Fibroblast of lung (primary cell): ENCODE measurements at regions not wholly inside any gene's neighbourhood (a gene's known extent, or its start where the extent isn't known, plus 50 kb on each side); places are given as distances from the start of the nearest gene placed in this dataset.
"Not testable (repeated sequence)": the region's sequence is repeated elsewhere in the genome, so short reads cannot be mapped to it uniquely, and the experiment has no call there.

Experiments
- DNase-seq, 2 donors: peaks; one replicate each; pipeline versions ENCODE4 v3.0.0 to v3.0.0-alpha.2; 2010; ENCODE audit warnings: low read depth in 2 of 2
- H2AFZ ChIP-seq: 2 replicates; pipeline ENCODE4 v1.5.1; 2012; ENCODE audit warnings: low read length, control low read depth, inconsistent platforms
- H3K27ac ChIP-seq: 2 replicates; pipeline ENCODE4 v1.5.1; 2011; ENCODE audit warnings: low read length, control low read depth; ENCODE audit not compliant: insufficient read depth
- H3K27me3 ChIP-seq: 2 replicates; pipeline ENCODE4 v1.5.1; 2011; ENCODE audit warnings: mild to moderate bottlenecking, low read length; ENCODE audit not compliant: control insufficient read depth, insufficient read depth
- H3K36me3 ChIP-seq: 2 replicates; pipeline ENCODE4 v1.5.1; 2011; ENCODE audit warnings: low read length; ENCODE audit not compliant: control insufficient read depth, insufficient read depth
- H3K4me1 ChIP-seq: 2 replicates; pipeline ENCODE4 v1.5.1; 2011; ENCODE audit warnings: low read length; ENCODE audit not compliant: control insufficient read depth, insufficient read depth; ENCODE audit errors: extremely low read depth
- H3K4me2 ChIP-seq: 2 replicates; pipeline ENCODE4 v1.5.1; 2011; ENCODE audit warnings: low read length, control low read depth; ENCODE audit not compliant: insufficient read depth; ENCODE audit errors: extremely low read depth
- H3K4me3 ChIP-seq, 4 experiments: fragments of 200-600 bp in 1 of 4; sonication (generic) in 1 of 4; replicated peaks in 1 of 4; 2 replicates each; pipeline ENCODE4 v1.5.1; 2011 to 2016; ENCODE audit warnings: low read length in 4 of 4, low read depth in 3 of 4, mild to moderate bottlenecking in 3 of 4, control low read depth in 2 of 4, inconsistent platforms in 1 of 4, mixed read lengths in 1 of 4; ENCODE audit not compliant: insufficient read depth in 1 of 4; ENCODE audit errors: control extremely low read depth in 1 of 4
- H3K79me2 ChIP-seq: 2 replicates; pipeline ENCODE4 v1.5.1; 2012; ENCODE audit warnings: mild to moderate bottlenecking, low read length, inconsistent platforms; ENCODE audit not compliant: control insufficient read depth, insufficient read depth
- H3K9ac ChIP-seq: 2 replicates; pipeline ENCODE4 v1.5.1; 2011; ENCODE audit warnings: mild to moderate bottlenecking, low read length, control low read depth; ENCODE audit not compliant: insufficient read depth
- H3K9me3 ChIP-seq: 2 replicates; pipeline ENCODE4 v1.5.1; 2012; ENCODE audit warnings: low read depth, low read length; ENCODE audit not compliant: control insufficient read depth, insufficient read depth
- H4K20me1 ChIP-seq: 2 replicates; pipeline ENCODE4 v1.5.1; 2011; ENCODE audit warnings: low read length; ENCODE audit not compliant: control insufficient read depth, insufficient read depth; ENCODE audit errors: extremely low read depth
- EZH2 ChIP-seq: IDR thresholded peaks from 2 replicates; pipeline ENCODE4 v1.5.1; 2012; ENCODE audit warnings: low read length, control low read depth, mild to moderate bottlenecking; ENCODE audit errors: missing control alignments
- TF ChIP-seq, protein P1 (sequence below), 2 donors: IDR thresholded peaks in 1 of 2; conservative IDR thresholded peaks in 1 of 2; 1 replicate in 1 of 2; 2 replicates in 1 of 2; pipeline ENCODE4 v1.5.1; 2011 to 2012; ENCODE audit warnings: low read length in 2 of 2, control low read depth in 1 of 2, inconsistent platforms in 1 of 2, low read depth in 1 of 2, mild to moderate bottlenecking in 1 of 2

- Histone ChIP-seq H3K4me2 (no peak overlapping the region), H2AFZ (no peak overlapping the region), H3K27me3 (no peaks in the 10 kb centered on the region), H3K4me3 (no peak overlapping the region), H3K36me3 (no peaks in the 10 kb centered on the region), H3K27ac (no peak overlapping the region), H3K9me3 (no peaks in the 10 kb centered on the region), H4K20me1 (no peaks in the 10 kb centered on the region), H3K79me2 (no peaks in the 10 kb centered on the region), H3K4me1 (no peaks in the 10 kb centered on the region), H3K9ac (no peak overlapping the region)
- no peak for TF ChIP-seq EZH2
- DNase-seq: peak in 1 of 2 donors; percentile 24
Measured at GRCh38 chr5:102589661-102590060, 90.9 kb upstream of the SLCO6A1 start.

DNA sequence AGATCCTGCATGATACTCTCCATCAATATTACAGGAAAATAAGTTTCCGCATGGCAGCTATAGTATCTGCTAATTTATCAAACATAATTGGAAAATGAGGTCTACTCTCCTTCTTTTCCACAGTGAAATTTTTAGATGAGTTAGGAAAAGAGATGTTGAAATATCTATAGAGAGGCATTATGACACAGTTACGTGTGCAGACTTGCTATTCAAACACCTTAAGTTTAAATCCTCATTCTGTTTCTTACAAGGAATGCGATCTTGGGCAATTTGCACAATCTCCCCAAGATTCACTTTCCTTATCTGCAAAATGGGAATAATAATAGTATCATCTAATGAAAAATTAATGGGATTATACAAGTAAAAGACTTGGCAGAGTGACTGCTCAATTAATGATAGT lies 91.7 kb upstream of the SLCO6A1 start:
- H3K9me3 ChIP-seq: no peaks in the 10 kb centered on the region

GRCh38 chr5:102591650-102592049 lies 92.8 kb upstream of the SLCO6A1 start:
- Histone ChIP-seq H3K79me2 (no peaks in the 10 kb centered on the region), H2AFZ (no peak overlapping the region), H3K27me3 (no peaks in the 10 kb centered on the region)

More for the DNA sequence above, 91.7 kb upstream of the SLCO6A1 start:
- TF ChIP-seq EZH2: no peak
- TF ChIP-seq, protein P1, sequence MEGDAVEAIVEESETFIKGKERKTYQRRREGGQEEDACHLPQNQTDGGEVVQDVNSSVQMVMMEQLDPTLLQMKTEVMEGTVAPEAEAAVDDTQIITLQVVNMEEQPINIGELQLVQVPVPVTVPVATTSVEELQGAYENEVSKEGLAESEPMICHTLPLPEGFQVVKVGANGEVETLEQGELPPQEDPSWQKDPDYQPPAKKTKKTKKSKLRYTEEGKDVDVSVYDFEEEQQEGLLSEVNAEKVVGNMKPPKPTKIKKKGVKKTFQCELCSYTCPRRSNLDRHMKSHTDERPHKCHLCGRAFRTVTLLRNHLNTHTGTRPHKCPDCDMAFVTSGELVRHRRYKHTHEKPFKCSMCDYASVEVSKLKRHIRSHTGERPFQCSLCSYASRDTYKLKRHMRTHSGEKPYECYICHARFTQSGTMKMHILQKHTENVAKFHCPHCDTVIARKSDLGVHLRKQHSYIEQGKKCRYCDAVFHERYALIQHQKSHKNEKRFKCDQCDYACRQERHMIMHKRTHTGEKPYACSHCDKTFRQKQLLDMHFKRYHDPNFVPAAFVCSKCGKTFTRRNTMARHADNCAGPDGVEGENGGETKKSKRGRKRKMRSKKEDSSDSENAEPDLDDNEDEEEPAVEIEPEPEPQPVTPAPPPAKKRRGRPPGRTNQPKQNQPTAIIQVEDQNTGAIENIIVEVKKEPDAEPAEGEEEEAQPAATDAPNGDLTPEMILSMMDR (conservative IDR thresholded peaks at IDR 0.05 in 1 of 2, IDR thresholded peaks at IDR 0.05 in 1 of 2; ENCODE audit: low read depth in 1 of 2, low read length in 2 of 2): no peak
- H4K20me1 ChIP-seq: no peaks in the 10 kb centered on the region
- H3K36me3 ChIP-seq: no peaks in the 10 kb centered on the region
- no peaks in the 10 kb centered on the region for H3K79me2 ChIP-seq
- no peak overlapping the region for H3K27ac ChIP-seq
- no peak overlapping the region for H3K9ac ChIP-seq
- no peak overlapping the region for H3K4me2 ChIP-seq
- H3K4me1 ChIP-seq: no peaks in the 10 kb centered on the region
- H2AFZ ChIP-seq: no peak overlapping the region
- H3K27me3 ChIP-seq: no peaks in the 10 kb centered on the region
- no peak overlapping the region for H3K4me3 ChIP-seq
- DNase-seq: no peak

DNA sequence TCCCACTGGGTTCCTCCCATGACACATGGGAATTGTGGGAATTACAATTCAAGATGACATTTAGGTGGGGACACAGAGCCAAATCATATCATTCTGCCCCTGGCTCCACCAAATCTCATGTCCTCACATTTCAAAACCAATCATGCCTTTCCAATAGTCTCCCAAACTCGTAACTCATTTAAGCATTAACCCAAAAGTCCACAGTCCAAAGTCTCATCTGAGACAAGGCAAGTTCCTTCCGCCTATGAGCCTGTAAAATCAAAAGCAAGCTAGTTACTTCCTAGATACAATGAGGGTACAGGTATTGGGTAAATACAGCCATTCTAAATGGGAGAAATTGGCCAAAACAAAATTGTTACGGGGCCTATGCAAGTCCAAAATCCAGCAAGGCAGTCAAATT lies 93.8 kb upstream of the SLCO6A1 start:
- not testable (repeated sequence) for H3K9ac ChIP-seq, H3K27ac ChIP-seq, H3K4me2 ChIP-seq, H3K79me2 ChIP-seq, H4K20me1 ChIP-seq, H3K27me3 ChIP-seq, H3K9me3 ChIP-seq, DNase-seq, H3K36me3 ChIP-seq, H3K4me1 ChIP-seq, H3K4me3 ChIP-seq, H2AFZ ChIP-seq

More at GRCh38 chr5:102591650-102592049, 92.8 kb upstream of the SLCO6A1 start:
- H3K4me3 ChIP-seq: no peak overlapping the region
- H4K20me1 ChIP-seq: no peaks in the 10 kb centered on the region
- no peak for TF ChIP-seq EZH2
- TF ChIP-seq, protein P1 (conservative IDR thresholded peaks at IDR 0.05 in 1 of 2, IDR thresholded peaks at IDR 0.05 in 1 of 2; ENCODE audit: low read depth in 1 of 2, low read length in 2 of 2): no peak
- no peak for DNase-seq
- no peak overlapping the region for H3K9ac ChIP-seq
- H3K4me2 ChIP-seq: no peak overlapping the region
- H3K9me3 ChIP-seq: no peaks in the 10 kb centered on the region
- no peaks in the 10 kb centered on the region for H3K4me1 ChIP-seq
- H3K27ac ChIP-seq: no peak overlapping the region
- H3K36me3 ChIP-seq: no peaks in the 10 kb centered on the region
